SKM-1 (cell line): ENCODE measurements at regions not wholly inside any gene's neighbourhood (a gene's known extent, or its start where the extent isn't known, plus 50 kb on each side); places are given as distances from the start of the nearest gene placed in this dataset.

ENCODE experiments used
- DNase-seq: peaks from one replicate; lab custom pipeline; 2025; ENCODE audit not compliant: unreplicated experiment; lab: John Stamatoyannopoulos, UW

DNA sequence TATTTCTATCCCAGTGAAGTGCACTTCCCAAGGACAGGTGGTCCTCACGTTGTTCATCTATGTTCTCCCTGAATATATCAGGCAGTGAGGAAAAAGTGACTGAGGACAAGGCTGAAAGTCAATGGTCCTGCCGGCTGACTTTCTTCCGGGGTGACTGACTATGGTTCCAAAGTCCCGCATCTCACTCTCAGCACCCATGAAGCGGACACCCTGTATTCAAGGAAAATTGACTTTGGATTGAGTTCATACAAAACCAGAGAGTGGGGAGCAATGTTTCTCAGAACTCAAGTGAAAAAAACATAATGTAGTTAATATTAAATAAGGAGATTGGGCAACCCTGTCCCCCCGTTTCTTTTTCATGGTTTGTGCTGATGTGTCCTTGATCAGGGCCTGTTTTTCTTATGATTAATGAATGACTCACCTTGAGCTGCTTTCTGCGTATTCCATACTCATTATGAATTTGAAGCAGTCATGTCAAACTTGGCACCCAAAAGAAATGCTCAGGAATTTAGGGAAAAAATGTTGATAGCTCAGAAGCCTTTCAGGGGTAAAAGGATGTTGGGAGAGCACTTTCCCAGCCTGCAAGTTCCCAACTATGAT, 184.0 kb downstream of the CYLD start:
- no peak for DNase-seq

DNA sequence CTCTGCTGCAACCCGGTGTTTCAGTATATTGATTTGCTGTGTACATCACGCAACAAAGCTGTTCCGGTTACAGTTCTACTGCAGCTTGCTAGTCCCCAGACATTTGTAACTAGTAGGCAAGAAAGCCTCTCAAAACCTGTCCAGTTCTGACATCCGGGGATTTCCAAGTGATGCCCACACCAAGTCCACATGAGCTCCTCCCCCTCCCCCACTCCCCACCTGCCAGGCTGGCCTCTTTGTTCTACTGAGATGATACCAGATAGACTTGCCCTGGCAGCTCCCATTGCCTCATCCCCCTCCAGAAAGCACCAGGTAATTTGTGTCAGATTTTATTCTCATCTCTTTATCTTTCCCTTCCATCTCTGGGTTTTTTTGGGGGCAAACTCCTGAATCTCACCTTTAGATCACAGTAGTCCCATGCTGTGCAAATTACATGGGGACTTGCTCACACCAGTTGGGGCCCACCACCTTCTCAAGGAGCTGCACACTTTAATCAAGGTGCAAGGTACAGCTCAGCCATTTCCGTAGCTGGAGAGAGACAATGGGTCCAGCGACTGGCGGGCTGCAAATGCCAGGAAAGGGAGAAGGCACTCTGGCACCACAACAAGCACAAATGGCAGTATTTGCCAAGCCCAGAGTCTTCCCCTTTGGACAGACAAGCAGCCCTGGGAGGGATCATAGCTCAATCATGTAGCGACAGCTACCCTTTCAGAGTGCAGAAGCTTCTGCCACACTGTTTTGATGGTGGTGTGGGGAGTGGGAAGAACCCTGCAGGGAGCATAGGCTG, 183.1 kb downstream of the CYLD start:
- DNase-seq = no peak

DNA sequence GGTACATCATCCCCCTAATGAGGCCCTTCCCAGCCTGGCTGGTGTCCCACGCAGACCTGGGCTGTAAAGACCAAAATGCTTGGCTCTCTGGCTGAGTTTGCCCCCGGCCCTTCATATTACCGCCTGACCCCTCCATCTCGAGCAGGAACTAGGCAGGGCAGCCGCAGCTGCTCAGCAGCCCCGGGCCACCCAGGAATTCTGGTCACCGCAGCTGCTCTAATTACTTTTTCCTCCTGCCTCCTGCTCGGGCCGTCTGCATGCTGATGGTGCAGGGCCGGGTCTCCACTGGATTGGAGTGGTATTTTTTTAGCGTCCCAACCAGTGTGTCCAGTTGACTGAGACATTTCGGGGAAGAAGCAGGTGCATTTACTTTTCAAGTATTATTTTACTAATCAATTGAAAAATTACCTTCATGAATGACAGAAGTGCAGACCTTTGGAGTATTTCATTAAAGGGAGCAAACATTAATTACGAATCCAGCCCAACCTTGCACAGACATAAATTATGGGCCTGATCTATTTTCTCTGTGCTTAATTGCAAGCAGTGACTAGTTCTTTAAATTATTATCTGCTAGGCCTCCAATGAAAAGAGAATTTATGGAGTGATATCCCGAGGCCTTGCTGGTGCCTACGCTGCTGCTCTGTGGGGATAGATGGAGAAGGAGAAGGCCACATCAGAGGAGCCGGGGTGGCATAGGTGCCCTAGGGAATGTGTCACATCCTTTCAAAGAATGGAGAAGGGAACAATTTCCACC, 176.2 kb downstream of the CYLD start:
- DNase-seq = no peak

DNA sequence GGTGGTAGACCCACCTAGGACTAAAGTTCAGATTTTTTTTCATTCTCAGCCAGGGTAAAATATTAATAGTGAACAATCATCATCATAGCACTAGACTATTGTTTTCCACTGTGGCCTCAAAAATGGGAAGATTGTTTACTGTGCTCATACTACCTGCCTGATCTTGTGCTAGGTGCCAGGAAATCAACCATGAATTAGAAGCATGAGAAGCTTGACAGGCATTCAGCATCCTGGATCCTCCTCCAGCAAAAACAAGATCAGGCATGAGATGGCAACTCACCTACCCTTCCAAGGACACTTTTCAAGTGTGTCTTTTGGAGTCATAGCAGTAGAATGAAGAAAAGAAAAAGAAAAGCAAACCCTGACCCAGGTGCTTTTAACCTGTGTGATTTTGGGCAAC, 174.2 kb downstream of the CYLD start:
- DNase-seq = no peak

DNA sequence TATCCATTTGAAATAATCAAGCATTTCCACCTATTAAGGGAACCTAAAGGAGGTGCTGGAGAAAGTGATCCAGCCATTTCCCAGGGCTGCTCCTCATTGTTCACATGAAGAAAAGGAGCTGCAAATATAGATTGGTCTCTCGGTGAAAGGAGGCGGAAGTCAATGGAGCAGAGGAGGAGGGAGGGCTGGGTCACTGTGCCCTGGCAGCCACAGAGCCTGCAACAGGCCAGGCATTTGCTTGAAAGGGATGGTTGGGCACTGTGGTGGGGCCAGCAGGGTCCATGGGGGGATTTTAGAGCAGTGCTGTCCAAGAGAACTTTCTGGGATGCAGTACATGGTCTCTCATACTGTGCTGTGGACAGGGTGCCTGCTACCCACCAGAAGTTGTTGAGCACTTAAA, 173.2 kb downstream of the CYLD start:
- no peak for DNase-seq

DNA sequence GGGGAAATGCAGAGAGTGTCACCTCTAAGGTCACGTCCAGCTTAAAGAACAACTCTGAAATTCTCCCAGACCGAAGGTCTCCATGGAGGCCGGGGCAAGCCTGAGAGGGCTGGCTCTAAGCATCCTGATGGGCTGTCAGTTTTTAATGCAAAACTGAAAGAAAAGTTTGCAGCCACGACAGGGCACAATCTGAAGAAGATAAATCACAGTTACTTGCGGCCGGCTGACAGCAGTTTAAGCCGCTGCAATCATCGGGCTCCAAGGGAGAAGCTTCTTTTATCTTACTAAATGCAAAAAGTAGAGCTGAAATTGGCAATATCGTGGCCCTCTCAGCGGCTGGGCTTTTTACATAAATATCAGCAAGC, 168.8 kb downstream of the CYLD start:
- no peak for DNase-seq

DNA sequence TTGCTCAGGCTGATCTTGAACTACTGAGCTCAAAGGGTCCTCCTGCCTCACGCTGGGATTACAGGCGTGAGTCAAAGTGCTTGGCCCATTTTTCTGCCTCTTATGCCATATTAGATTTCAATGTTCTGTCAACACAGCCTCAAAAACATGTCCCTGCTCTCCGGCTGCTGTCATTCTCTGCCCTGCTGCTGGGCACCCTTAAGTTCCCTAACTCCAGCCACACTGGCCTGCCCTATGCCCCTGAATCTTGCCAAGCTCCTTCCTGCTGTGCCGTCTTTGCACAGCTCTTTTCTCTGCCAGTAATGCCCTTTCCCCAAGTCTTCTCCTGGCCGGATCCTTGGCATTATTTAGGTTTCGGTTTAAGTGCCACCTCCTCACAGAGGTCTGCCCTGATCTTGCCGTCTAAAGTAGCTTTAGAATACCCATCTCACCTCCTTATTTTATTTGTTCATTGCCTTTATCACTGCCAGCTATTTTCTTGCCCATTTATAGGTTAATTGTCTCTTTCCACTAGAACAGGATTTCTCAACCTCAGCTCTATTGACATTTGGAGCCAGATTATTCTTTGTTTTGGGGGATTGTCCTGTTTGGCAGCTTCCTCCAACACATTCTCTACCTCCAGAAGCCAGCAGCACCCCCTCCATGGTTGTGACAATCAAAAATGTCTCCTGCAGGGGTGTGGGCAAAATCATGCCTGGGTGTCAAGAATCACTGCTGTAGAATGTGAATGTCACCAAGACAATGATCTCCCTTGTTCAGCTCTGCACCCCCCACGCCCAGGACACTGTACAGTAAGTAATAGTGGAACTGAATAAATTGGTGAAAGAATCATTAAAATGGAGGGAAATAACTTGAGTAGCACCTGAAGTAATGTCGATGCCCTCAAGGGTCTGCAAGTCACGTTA, 168.2 kb downstream of the CYLD start:
- no peak for DNase-seq

DNA sequence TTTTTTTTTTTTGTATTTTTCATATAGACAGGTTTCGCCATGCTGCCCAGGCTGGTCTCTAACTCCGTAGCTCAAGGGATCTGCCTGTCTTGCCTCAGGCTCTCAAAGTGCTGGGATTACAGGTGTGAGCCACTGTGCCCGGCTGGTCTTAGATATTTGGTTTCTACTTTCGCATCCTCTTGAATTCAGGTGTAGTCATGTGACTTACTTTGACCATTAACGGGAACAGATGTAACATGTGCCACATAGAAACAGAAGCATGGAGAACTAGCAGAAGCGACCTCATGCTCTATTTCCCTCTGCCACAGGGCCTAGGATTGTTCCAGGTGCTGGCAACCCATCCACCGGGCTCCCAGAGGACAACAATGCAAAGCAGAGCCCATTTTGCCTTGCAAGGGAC, 166.6 kb downstream of the CYLD start:
- no peak for DNase-seq

DNA sequence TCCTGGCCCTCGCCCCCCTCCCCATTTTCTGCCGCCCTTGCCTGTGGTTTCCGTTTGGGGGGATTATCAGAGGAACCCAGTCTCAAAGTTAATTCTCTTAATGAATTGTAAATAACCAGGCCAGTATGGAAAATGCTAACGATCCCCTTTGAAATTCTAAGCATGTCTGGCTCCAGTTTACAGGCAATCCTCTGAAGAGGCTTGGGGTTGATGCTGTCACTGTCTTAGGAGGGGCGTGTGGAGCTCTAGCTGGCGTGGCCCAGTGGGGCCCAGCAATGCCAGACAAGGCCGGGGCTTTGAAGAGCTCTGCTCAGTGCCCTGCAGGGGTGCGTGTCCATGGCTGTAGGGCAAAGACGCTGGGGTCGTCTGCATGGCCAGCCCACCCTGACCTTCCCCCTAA, 164.6 kb downstream of the CYLD start:
- DNase-seq = no peak

DNA sequence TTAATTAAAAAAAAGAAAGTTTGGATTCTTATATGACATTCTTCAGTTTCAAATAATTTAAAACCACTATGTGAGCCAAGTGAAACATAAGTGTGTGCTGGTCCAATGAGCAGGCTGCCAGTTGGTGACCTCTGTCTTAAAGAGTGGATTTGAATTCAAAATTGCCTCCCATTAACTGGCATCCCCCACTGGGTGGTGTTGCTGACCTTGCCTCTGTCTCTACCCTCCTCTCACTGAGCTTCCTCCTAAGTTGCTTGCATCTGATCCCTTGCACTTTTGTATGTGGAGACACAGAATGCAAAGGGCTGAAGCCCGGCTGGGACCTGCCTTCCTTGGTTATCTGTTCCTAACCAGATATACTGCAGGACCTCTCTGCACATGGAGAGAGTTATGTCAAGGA, 160.6 kb downstream of the CYLD start:
- no peak for DNase-seq

DNA sequence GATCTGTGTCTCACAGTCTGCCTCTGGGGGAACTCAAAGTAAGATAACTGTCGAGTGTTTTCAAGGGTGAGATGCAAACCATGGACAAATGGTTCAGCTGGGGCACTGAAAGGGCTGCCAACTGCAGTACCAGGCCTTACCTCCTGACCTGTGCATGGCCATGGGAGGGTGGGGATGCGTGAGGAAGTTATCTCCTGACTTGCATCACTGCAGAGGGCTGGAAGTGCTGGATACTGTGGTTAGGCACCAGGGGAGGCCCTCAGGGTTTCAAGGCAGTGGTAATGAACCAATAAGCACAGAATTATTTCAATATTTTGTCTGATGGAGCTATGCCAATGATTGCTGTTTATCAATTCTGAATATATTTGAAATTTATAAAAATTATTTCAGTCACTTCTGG, 159.2 kb downstream of the CYLD start:
- peak; percentile 56 for DNase-seq

DNA sequence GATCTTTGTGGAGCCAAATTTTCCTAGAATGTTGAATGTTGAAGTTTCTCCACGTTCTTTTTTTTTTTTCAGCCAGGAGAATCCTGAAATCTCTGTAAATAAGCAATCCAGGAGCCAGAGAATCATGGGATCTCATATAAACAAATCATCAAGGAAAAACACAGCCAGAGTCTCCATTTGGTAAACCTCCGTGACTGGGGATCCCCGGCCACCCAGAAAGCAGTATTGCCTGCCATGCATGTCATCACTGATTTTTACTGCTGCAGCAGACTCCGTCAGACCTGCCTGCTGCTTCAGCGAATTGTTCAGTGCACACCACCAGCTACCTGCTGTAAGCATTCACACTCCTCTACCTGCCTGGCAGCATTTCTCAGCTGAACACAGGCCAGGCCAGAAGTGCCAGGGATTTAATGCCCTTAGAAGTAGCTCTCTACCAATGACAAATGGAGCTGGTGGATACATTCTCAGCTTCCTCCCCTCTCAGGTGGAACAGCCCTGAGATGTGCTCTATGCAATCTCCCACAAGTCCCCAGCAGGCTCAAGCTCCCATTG, 158.6 kb downstream of the CYLD start:
- no peak for DNase-seq

DNA sequence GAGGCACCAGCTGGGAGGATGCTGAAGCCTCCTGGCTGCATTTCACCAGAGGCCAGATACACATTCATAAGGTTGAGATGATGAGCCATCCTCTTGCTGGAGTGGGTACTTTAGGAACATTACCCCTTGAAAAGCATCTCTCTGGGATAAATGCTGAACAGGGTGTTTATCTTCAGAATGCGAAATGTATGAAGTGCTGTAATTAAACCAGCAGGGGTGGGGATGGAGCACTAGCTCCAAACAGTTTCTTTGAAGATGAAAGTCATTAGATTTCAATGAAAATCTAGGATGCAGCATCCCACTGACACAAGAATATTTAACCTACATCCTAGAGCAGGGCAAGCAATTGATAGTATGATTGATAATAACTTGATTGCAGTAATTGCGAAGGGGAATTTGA, 158.1 kb downstream of the CYLD start:
- DNase-seq = no peak

DNA sequence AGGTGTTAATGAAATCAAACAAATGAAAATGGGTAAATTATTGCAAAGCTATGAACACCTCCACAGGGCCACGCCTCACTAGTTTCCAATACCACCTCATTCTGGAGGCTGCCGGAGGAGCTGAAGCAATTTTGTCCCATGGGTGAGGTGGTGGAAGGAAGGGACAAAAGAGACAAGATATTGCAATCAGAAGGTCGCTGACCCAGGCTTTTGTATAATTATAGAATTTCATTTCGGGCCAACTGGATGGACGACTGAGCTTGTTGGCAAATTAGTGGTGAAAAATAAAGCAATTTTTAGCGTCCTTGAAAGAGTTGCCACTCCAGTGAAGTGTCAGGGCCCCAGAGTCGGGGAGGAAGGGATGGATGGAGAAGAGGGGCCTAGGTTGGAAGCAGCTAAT, 147.9 kb downstream of the CYLD start:
- DNase-seq = no peak

DNA sequence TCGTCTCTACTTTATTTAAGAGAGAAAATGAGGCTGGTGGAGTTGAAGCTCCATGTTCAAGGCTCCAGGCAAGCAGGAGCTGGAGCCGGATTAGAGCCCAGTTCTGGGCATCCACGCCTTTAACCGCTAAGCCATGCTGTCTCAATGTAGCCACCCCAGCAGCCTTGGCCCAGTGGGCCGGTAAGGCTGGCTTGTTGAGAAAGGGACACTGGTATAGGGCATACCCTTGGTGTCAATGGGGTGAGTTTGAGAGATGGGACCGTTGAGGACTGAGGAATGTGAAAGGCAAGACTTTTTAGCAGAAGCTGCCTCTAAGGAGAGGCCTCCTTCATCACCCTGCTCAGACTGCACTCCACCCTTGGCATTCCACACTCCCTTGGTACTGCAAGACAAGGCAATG, 147.4 kb downstream of the CYLD start:
- no peak for DNase-seq

DNA sequence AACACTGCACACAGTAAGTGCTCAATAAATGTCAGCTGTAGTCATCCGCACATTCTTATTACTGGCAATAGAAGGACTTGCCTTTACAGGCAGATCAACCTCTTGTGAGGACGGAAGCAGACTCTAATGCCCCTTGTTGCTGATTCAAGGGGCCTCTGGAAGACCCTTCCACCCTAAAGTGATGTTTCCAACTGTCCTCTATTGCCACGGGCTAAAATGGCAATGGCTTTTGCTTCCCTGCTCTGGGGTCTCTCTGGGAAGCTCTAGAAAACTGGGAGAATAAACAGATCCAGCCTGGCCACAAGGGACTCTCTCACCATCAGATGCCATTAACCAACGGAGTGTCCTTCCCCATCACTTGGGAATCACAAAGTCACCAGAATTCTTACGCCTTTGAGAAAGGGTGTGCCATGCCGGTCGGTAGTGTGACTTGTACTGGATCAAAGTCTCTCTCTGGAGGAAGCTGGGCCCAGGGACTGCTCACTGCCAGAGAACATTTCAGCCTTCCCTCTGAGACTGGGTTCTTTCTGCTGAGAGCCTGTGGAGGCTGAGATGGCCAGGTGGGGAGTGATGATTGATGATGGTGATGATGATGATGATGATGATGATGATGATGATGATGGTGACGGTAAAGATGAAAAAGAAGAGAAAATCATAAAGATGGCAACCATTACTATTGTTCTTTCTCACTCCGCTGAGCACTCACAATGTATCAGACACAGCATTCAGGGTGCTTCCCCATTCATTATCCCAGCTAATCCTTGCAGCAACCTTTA, 146.8 kb downstream of the CYLD start:
- DNase-seq = no peak

DNA sequence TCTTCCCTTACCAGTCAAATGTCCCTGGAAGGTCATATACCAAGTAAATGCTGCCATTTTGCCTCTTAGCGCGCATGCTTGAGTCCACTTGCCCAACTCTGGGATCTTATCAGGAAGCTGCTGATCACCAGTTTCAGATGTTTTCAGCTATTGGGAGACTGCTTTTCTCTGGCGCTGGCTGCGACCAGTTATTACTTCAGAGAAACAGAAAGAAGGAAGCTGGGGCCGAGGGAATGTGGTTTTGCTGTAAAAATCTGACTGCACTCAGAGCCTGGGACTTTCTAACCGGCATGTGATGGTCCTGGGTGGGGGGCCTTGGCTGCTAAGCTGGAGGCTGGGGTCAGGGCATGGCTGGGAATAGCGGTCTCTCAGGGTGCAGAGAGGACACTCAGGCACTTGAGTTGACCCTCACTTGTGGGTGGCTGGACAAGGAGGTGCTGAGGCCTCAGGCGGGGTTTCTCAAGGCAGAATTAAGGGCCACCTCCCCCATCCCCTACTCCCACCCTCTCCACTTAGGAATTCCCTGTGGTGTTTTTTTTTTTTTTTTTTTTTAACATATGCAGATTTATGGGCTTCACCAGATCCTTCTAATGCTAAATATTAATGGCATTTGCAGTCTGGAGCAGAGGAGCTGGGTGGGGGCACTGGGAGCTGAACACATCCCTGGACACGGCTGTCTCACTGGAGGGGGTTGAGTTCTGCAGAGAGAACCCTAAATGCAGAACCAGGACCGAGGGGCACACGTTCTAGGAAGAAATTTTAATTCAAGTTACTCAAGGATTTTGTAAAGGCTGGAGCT, 145.8 kb downstream of the CYLD start:
- DNase-seq = peak; percentile 14

DNA sequence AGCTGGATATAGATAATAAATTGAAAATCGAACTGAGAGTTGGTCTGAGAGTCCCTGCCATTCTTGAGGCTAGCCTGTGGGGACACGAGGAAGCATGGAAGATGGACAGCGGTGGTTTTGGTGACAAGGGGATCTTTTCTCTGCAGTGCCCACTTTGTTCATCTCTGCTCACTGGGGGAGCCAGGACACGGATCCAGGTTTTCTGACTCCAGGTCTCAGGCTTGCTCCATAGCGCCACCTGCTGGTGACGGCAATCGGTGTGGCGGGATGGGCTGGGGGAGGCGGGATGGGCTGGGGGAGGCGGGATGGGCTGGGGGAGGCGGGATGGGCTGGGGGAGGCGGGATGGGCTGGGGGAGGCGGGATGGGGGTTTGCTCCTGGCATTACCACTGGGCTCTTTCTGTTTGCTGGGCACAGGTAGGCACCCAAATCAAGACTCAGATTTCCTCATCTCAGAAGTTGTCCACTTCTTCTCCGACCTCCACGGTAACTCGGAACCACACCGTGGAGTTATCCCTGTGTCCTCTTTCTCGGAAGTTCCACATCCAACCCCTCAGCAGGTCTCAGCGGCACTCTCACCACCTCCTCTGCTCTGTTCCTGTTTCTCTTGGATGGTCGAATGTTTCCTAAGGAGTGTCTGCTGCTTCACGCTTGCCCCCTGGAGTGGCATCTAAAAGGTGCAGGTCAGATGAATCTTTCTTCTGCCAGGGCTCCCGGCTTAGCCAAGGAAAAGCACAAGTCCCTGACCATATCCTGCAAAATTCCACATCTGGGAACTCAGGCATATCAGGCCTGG, 142.4 kb downstream of the CYLD start:
- no peak for DNase-seq

DNA sequence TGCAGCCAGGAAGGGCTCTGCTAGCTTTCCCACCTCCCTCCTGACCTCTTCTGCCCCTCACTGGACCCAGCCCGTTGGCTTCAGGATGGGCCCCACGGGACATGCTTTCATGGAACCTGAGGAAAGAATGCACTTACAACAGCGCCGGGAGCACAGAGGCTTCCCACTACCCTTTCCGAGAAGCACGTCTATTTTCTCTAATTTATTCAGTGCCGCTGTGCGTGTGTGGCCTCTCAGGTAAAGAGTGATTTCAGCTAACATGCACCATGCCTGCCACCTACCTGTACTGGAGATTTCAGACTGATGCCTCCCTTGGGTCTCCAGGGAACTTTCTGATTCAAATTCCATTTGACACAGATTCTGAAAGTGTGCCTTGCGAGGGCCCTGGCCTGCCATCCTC, 140.1 kb downstream of the CYLD start:
- DNase-seq = no peak
